ENCODE measurements at regions not wholly inside any gene's neighbourhood (a gene's known extent, or its start where the extent isn't known, plus 50 kb on each side); places are given as distances from the start of the nearest gene placed in this dataset.

GRCh38 chr12:4857472-4858291, 52.0 kb upstream of the KCNA1 start:
- FAIRE-seq (no peak), DNase-seq (ENCODE audit: low spot score in 2 of 2) (peak; percentile 43 to 71)

GRCh38 chr12:4858386-4858785, 51.3 kb upstream of the KCNA1 start:
- no peak for FAIRE-seq
- no peak for DNase-seq (ENCODE audit: low spot score in 2 of 2)

DNA sequence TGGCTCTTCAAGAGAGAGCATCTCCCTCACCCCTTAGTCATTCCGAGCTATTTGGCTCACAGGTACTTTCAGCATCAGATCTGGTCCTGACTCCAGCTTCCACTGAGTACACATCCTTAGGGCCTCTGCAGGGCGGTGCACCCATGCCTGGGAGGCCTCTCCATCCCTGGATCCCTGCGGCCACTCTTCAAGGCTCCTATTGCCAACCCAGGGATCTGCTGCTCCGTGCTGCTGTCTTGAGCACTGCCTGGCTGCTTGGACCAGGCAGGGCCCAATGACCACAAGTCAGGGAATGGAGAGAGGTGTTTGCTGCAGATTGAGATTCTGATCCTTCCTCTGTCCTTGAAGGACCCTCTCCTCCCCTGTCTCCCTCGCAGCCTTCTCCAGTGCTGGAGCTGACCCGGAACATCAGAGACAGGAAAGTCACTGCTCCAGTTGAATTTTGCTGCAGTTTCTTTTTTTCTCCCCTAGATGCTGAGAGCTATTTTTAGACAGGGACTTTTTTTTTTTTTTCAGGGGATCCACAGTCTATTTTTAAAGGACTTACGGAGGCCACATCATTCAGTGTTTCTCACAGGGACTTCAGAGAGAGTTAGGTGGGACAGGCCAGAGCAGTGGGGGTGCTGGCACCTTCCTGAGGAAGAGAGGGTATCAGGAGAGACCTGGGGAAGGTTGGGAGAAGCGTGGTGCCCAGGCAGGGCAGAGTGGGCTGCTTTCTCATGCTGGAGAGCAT, 50.1 kb upstream of the KCNA1 start:
- DNase-seq (ENCODE audit: low spot score in 2 of 2) (peak in 1 of 2 donors; percentile 46), FAIRE-seq (no peak)

Data from frontal cortex (tissue), 3 donors.